H9 (cell line): ENCODE measurements at regions not wholly inside any gene's neighbourhood (a gene's known extent, or its start where the extent isn't known, plus 50 kb on each side); places are given as distances from the start of the nearest gene placed in this dataset.

Experiments used
- DNase-seq: peaks from one replicate; pipeline ENCODE4 v3.0.0-alpha.2; 2017
- H2AFZ ChIP-seq: one replicate; pipeline ENCODE4 v1.6.1; 2013; ENCODE audit warnings: mild to moderate bottlenecking, low read length, control low read depth, moderate library complexity
- H2AK5ac ChIP-seq: 2 replicates; pipeline ENCODE4 v1.6.1; 2013; ENCODE audit warnings: low read length, control low read depth, mixed read lengths; ENCODE audit not compliant: insufficient read length
- H2BK120ac ChIP-seq: one replicate; pipeline ENCODE4 v1.6.1; 2013; ENCODE audit warnings: low read depth, mild to moderate bottlenecking, low read length, control low read depth, inconsistent platforms; ENCODE audit not compliant: poor library complexity, severe bottlenecking
- H2BK12ac ChIP-seq: 2 replicates; pipeline ENCODE4 v1.6.1; 2013; ENCODE audit warnings: low read length, control low read depth, mixed read lengths, low read depth; ENCODE audit not compliant: insufficient read length
- H2BK15ac ChIP-seq: 2 replicates; pipeline ENCODE4 v1.6.1; 2013; ENCODE audit warnings: low read depth, low read length, control low read depth
- H2BK20ac ChIP-seq: one replicate; pipeline ENCODE4 v1.6.1; 2013; ENCODE audit warnings: low read depth, mild to moderate bottlenecking, low read length, control low read depth, inconsistent platforms; ENCODE audit not compliant: poor library complexity, severe bottlenecking
- H2BK5ac ChIP-seq: 2 replicates; pipeline ENCODE4 v1.6.1; 2013; ENCODE audit warnings: low read length, control low read depth, mixed read lengths; ENCODE audit not compliant: insufficient read length
- H3K14ac ChIP-seq: 2 replicates; pipeline ENCODE4 v1.6.1; 2013; ENCODE audit warnings: low read length, control low read depth; ENCODE audit not compliant: insufficient read depth
- H3K18ac ChIP-seq: 2 replicates; pipeline ENCODE4 v1.6.1; 2013; ENCODE audit warnings: low read depth, mild to moderate bottlenecking, mixed read lengths, low read length, control low read depth; ENCODE audit not compliant: insufficient read length
- H3K23ac ChIP-seq: 2 replicates; pipeline ENCODE4 v1.6.1; 2013; ENCODE audit warnings: low read length, control low read depth, mixed read lengths, low read depth; ENCODE audit not compliant: insufficient read length
- H3K23me2 ChIP-seq: 2 replicates; pipeline ENCODE4 v1.6.1; 2013; ENCODE audit warnings: low read depth, mild to moderate bottlenecking, mixed read lengths, low read length, control low read depth; ENCODE audit not compliant: insufficient read length, poor library complexity, severe bottlenecking
- H3K27ac ChIP-seq: 2 replicates; pipeline ENCODE4 v1.5.1; 2013; ENCODE audit warnings: low read length, control low read depth, mixed read lengths, low read depth; ENCODE audit not compliant: insufficient read length
- H3K27me3 ChIP-seq: 2 replicates; pipeline ENCODE4 v1.6.1; 2013; ENCODE audit warnings: low read length, control low read depth, inconsistent platforms; ENCODE audit not compliant: insufficient read depth
- H3K4ac ChIP-seq: 2 replicates; pipeline ENCODE4 v1.6.1; 2013; ENCODE audit warnings: low read depth, mild to moderate bottlenecking, control low read depth, inconsistent platforms, low read length, moderate library complexity
- H3K4me1 ChIP-seq: 2 replicates; pipeline ENCODE4 v1.6.1; 2013; ENCODE audit warnings: low read length, control low read depth, inconsistent platforms; ENCODE audit not compliant: insufficient read depth
- H3K4me2 ChIP-seq: 2 replicates; pipeline ENCODE4 v1.6.1; 2013; ENCODE audit warnings: low read length, control low read depth, mixed read lengths; ENCODE audit not compliant: insufficient read length, insufficient read depth
- H3K56ac ChIP-seq: 2 replicates; pipeline ENCODE4 v1.6.1; 2013; ENCODE audit warnings: low read depth, mild to moderate bottlenecking, mixed read lengths, low read length, control low read depth; ENCODE audit not compliant: insufficient read length
- H3K79me1 ChIP-seq: 2 replicates; pipeline ENCODE4 v1.6.1; 2013; ENCODE audit warnings: low read depth, mild to moderate bottlenecking, moderate library complexity, low read length, control low read depth, inconsistent platforms; ENCODE audit not compliant: insufficient read depth, poor library complexity, severe bottlenecking
- H3K79me2 ChIP-seq: 2 replicates; pipeline ENCODE4 v1.6.1; 2013; ENCODE audit warnings: low read length, control low read depth, inconsistent platforms; ENCODE audit not compliant: insufficient read depth
- H3K9ac ChIP-seq: 2 replicates; pipeline ENCODE4 v1.6.1; 2013; ENCODE audit warnings: low read length, control low read depth, mixed read lengths; ENCODE audit not compliant: insufficient read length; ENCODE audit errors: extremely low read depth
- H3K9me3 ChIP-seq: one replicate; pipeline ENCODE4 v1.6.1; 2013; ENCODE audit warnings: low read depth, low read length, inconsistent platforms; ENCODE audit not compliant: control insufficient read depth
- H3T11ph ChIP-seq: one replicate; pipeline ENCODE4 v1.6.1; 2013; ENCODE audit warnings: mild to moderate bottlenecking, low read length, control low read depth, inconsistent platforms
- H4K20me1 ChIP-seq: one replicate; pipeline ENCODE4 v1.6.1; 2013; ENCODE audit not compliant: control insufficient read depth, insufficient read length, insufficient read depth
- H4K5ac ChIP-seq: 2 replicates; pipeline ENCODE4 v1.6.1; 2013; ENCODE audit warnings: low read depth, mild to moderate bottlenecking, mixed read lengths, low read length, control low read depth; ENCODE audit not compliant: insufficient read length
- H4K8ac ChIP-seq: replicated peaks from 2 replicates; pipeline ENCODE4 v1.6.1; 2013; ENCODE audit warnings: low read length, control low read depth, mixed read lengths, low read depth; ENCODE audit not compliant: insufficient read length
- H4K91ac ChIP-seq: 2 replicates; pipeline ENCODE4 v1.6.1; 2013; ENCODE audit warnings: low read depth, mild to moderate bottlenecking, moderate library complexity, mixed read lengths, low read length, control low read depth; ENCODE audit not compliant: insufficient read length
- H3K27ac Mint-ChIP-seq, 3 experiments: 2 replicates in 2 of 3; 3 replicates in 1 of 3; pipeline ENCODE4 v1.8.0; 2020 to 2021; ENCODE audit warnings: mixed read lengths in 3 of 3, mild to moderate bottlenecking in 1 of 3, moderate library complexity in 1 of 3
- H3K27me3 Mint-ChIP-seq: 2 replicates; pipeline ENCODE4 v1.8.0; 2021; ENCODE audit warnings: low read depth, mild to moderate bottlenecking, moderate library complexity, mixed read lengths
- H3K36me3 Mint-ChIP-seq, 3 experiments: 2 replicates in 2 of 3; 3 replicates in 1 of 3; pipeline ENCODE4 v1.8.0; 2020 to 2021; ENCODE audit warnings: low read depth in 3 of 3, mixed read lengths in 3 of 3; ENCODE audit not compliant: insufficient read depth in 1 of 3
- H3K4me1 Mint-ChIP-seq, 2 experiments: 2 replicates each; pipeline ENCODE4 v1.8.0; 2020; ENCODE audit warnings: mixed read lengths in 2 of 2
- H3K4me3 Mint-ChIP-seq, 2 experiments: 2 replicates in 1 of 2; 3 replicates in 1 of 2; pipeline ENCODE4 v1.8.0; 2020 to 2021; ENCODE audit warnings: mild to moderate bottlenecking in 2 of 2, mixed read lengths in 2 of 2, moderate library complexity in 1 of 2
- H3K9me3 Mint-ChIP-seq, 2 experiments: 2 replicates in 1 of 2; 3 replicates in 1 of 2; pipeline ENCODE4 v1.8.0; 2020; ENCODE audit warnings: mild to moderate bottlenecking in 2 of 2, mixed read lengths in 2 of 2, moderate library complexity in 1 of 2
- WGBS: extraction: QIAGEN DNeasy Blood & Tissue Kit; methylation state at CpG from one replicate; pipeline ENCODE4 v1.1.7; 2013; ENCODE audit warnings: missing lambda C conversion rate, low lambda C conversion rate, mixed read lengths; ENCODE audit not compliant: insufficient read length; ENCODE audit errors: extremely low coverage; 5-methylcytosine and 5-hydroxymethylcytosine counted together
- TF ChIP-seq, protein P1 (sequence below): fragments of 200-600 bp; sonication (generic); conservative IDR thresholded peaks from 3 replicates; pipeline ENCODE4 v1.8.0; 2021; ENCODE audit warnings: antibody characterized with exemption, mild to moderate bottlenecking

GRCh38 chr6:109224107-109224875 is 129.0 kb downstream of the CEP57L1 start:
- WGBS, result no CpG with 5 or more reads among the region's 4 CpGs
- H3K27ac Mint-ChIP-seq, result no peak overlapping the region
- DNase-seq, result no peak

More at GRCh38 chr6:109224107-109224875, 129.0 kb downstream of the CEP57L1 start:
- H4K20me1 ChIP-seq, result no peaks in the 10 kb centered on the region
- H3K27me3 ChIP-seq, result no peaks in the 10 kb centered on the region
- H3K79me1 ChIP-seq, result no peaks in the 10 kb centered on the region
- H2BK120ac ChIP-seq, result no peak overlapping the region
- no peaks in the 10 kb centered on the region for H3K79me2 ChIP-seq
- no peaks in the 10 kb centered on the region for H3K27me3 Mint-ChIP-seq
- peaks cover 4 to 6% of the 10 kb centered on the region in 2 experiments; a peak in 3 of 4 replicates for H3K4me1 Mint-ChIP-seq
- H2BK15ac ChIP-seq, result no peak overlapping the region
- no peak overlapping the region for H3K23ac ChIP-seq
- no peak overlapping the region for H2BK5ac ChIP-seq
- no peaks in the 10 kb centered on the region for H3K9me3 Mint-ChIP-seq
- H2BK12ac ChIP-seq, result no peak overlapping the region
- no peak overlapping the region for H3K18ac ChIP-seq
- no peak overlapping the region for H2BK20ac ChIP-seq
- H3K9ac ChIP-seq, result no peak overlapping the region
- H2AK5ac ChIP-seq, result no peak overlapping the region
- H2AFZ ChIP-seq, result no peak overlapping the region
- no peaks in the 10 kb centered on the region for H3K9me3 ChIP-seq
- no peak overlapping the region for H3K4me2 ChIP-seq
- H3K56ac ChIP-seq, result no peak overlapping the region
- H4K91ac ChIP-seq, result no peak overlapping the region
- no peak overlapping the region for H4K8ac ChIP-seq
- no peak overlapping the region for H4K5ac ChIP-seq
- TF ChIP-seq, protein P1, sequence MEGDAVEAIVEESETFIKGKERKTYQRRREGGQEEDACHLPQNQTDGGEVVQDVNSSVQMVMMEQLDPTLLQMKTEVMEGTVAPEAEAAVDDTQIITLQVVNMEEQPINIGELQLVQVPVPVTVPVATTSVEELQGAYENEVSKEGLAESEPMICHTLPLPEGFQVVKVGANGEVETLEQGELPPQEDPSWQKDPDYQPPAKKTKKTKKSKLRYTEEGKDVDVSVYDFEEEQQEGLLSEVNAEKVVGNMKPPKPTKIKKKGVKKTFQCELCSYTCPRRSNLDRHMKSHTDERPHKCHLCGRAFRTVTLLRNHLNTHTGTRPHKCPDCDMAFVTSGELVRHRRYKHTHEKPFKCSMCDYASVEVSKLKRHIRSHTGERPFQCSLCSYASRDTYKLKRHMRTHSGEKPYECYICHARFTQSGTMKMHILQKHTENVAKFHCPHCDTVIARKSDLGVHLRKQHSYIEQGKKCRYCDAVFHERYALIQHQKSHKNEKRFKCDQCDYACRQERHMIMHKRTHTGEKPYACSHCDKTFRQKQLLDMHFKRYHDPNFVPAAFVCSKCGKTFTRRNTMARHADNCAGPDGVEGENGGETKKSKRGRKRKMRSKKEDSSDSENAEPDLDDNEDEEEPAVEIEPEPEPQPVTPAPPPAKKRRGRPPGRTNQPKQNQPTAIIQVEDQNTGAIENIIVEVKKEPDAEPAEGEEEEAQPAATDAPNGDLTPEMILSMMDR, result no peak
- H3K36me3 Mint-ChIP-seq, result peaks cover 0 to 2% (median 0%) of the 10 kb centered on the region in 3 experiments; a peak in 1 of 7 replicates
- no peak overlapping the region for H3K4ac ChIP-seq
- no peak overlapping the region for H3T11ph ChIP-seq
- no peak overlapping the region for H3K27ac ChIP-seq
- no peak overlapping the region for H3K4me3 Mint-ChIP-seq
- H3K23me2 ChIP-seq, result no peaks in the 10 kb centered on the region
- no peak overlapping the region for H3K14ac ChIP-seq
- H3K4me1 ChIP-seq, result no peaks in the 10 kb centered on the region
